ENCODE measurements at regions not wholly inside any gene's neighbourhood (a gene's known extent, or its start where the extent isn't known, plus 50 kb on each side); places are given as distances from the start of the nearest gene placed in this dataset.
A peak's percentile ranks its signal among the peaks of the same experiment; 100 is the strongest.

DNA sequence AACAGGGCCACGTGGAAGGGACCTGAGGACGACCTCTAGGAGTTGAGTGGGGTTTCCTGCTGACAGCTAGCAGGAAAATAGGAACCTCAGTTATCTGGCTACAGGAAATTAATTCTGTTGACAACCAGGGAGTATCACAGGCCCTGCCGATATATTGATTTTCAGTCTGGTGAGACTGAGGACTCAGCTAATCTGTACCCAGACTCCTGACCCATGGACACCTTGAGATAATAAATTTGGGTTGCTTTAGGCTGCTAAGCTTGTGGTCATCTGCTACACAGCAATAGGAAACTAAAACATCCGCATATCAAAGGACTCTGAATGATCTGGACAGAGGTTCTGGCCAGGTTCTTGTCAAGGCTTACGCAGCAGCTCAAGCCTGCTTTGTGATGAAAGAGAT is 80.8 kb upstream of the CNEP1R1 start:
- Histone ChIP-seq H3K27ac (ENCODE audit: low read depth, low read length, poor library complexity, severe bottlenecking) (no peak overlapping the region), H3K4me1 (ENCODE audit: insufficient read depth, low read length, poor library complexity, severe bottlenecking) (no peaks in the 10 kb centered on the region), H3K36me3 (ENCODE audit: insufficient read depth, low read length, poor library complexity, severe bottlenecking) (no peaks in the 10 kb centered on the region), H3K4me3 (ENCODE audit: low read depth, low read length, poor library complexity, severe bottlenecking) (no peak overlapping the region), H3K9me3 (ENCODE audit: low read depth, low read length, poor library complexity, severe bottlenecking) (no peaks in the 10 kb centered on the region), H3K27me3 (replicated peaks; ENCODE audit: insufficient read depth, low read depth, low read length, poor library complexity) (no peaks in the 10 kb centered on the region)
- no TSS peak for BruUV-seq (replicated peaks)
- CTCF ChIA-PET: no interaction called here
- intact Hi-C loops (cut with micrococcal nuclease; ENCODE audit: unreplicated experiment): no loop called here
- no peak for TF ChIP-seq EZH2 (IDR thresholded peaks at IDR 0.05; ENCODE audit: borderline replicate concordance, low read depth, low read length, poor library complexity, severe bottlenecking)
- TF ChIP-seq, protein P1, sequence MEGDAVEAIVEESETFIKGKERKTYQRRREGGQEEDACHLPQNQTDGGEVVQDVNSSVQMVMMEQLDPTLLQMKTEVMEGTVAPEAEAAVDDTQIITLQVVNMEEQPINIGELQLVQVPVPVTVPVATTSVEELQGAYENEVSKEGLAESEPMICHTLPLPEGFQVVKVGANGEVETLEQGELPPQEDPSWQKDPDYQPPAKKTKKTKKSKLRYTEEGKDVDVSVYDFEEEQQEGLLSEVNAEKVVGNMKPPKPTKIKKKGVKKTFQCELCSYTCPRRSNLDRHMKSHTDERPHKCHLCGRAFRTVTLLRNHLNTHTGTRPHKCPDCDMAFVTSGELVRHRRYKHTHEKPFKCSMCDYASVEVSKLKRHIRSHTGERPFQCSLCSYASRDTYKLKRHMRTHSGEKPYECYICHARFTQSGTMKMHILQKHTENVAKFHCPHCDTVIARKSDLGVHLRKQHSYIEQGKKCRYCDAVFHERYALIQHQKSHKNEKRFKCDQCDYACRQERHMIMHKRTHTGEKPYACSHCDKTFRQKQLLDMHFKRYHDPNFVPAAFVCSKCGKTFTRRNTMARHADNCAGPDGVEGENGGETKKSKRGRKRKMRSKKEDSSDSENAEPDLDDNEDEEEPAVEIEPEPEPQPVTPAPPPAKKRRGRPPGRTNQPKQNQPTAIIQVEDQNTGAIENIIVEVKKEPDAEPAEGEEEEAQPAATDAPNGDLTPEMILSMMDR (conservative IDR thresholded peaks at IDR 0.05; ENCODE audit: low read depth, low read length): no peak
- POLR2A ChIA-PET (ENCODE audit: low non-redundant PET): no interaction called here
- DNase-seq (ENCODE audit: low spot score): no peak

- Histone ChIP-seq H3K4me3 (ENCODE audit: low read depth, low read length, poor library complexity, severe bottlenecking) (no peak overlapping the region), H3K27ac (ENCODE audit: low read depth, low read length, poor library complexity, severe bottlenecking) (no peak overlapping the region), H3K9me3 (ENCODE audit: low read depth, low read length, poor library complexity, severe bottlenecking) (no peaks in the 10 kb centered on the region), H3K27me3 (replicated peaks; ENCODE audit: insufficient read depth, low read depth, low read length, poor library complexity) (no peaks in the 10 kb centered on the region), H3K4me1 (ENCODE audit: insufficient read depth, low read length, poor library complexity, severe bottlenecking) (no peaks in the 10 kb centered on the region), H3K36me3 (ENCODE audit: insufficient read depth, low read length, poor library complexity, severe bottlenecking) (no peaks in the 10 kb centered on the region)
- DNase-seq (ENCODE audit: low spot score): no peak
- CTCF ChIA-PET: no interaction called here
- no TSS peak for BruUV-seq (replicated peaks)
- intact Hi-C loops (cut with micrococcal nuclease; ENCODE audit: unreplicated experiment): no loop called here
- TF ChIP-seq, protein P1 (conservative IDR thresholded peaks at IDR 0.05; ENCODE audit: low read depth, low read length): no peak
- TF ChIP-seq EZH2 (IDR thresholded peaks at IDR 0.05; ENCODE audit: borderline replicate concordance, low read depth, low read length, poor library complexity, severe bottlenecking): no peak
- POLR2A ChIA-PET (ENCODE audit: low non-redundant PET): no interaction called here
These were observed 76.9 kb upstream of the CNEP1R1 start for GRCh38 chr16:49947907-49948678.

DNA sequence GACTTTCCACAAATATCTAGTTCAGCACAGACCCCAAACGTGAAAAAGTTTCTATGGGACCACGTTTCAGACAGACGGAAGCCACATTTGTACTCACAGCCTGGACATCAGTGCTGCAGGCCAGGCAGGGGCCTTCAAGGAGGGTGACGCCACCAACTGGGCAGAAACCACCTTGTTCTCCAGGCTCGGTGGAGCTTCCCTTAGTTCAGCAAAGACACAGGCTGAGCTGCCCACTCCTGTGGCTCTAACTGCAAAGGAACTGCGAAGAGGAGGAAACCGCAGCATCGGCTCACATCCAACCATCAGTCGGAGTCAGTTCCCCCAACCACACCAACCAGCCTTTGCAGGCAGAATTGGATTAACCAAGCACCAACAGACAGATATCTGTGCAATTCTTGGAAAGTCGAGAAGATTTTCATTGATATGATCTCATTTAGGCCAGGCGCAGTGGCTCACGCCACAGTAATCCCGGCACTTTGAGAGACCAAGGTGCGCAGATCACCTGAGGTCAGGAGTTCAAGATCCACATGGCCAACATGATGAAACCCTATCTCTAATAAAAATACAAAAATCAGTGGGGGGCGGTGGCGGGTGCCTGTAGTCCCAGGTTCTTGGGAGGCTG is 73.3 kb upstream of the CNEP1R1 start:
- Histone ChIP-seq H3K27me3 (replicated peaks; ENCODE audit: insufficient read depth, low read depth, low read length, poor library complexity) (no peaks in the 10 kb centered on the region), H3K27ac (ENCODE audit: low read depth, low read length, poor library complexity, severe bottlenecking) (no peak overlapping the region), H3K9me3 (ENCODE audit: low read depth, low read length, poor library complexity, severe bottlenecking) (no peaks in the 10 kb centered on the region), H3K36me3 (ENCODE audit: insufficient read depth, low read length, poor library complexity, severe bottlenecking) (no peaks in the 10 kb centered on the region), H3K4me1 (ENCODE audit: insufficient read depth, low read length, poor library complexity, severe bottlenecking) (no peaks in the 10 kb centered on the region), H3K4me3 (ENCODE audit: low read depth, low read length, poor library complexity, severe bottlenecking) (no peak overlapping the region)
- no peak for TF ChIP-seq EZH2 (IDR thresholded peaks at IDR 0.05; ENCODE audit: borderline replicate concordance, low read depth, low read length, poor library complexity, severe bottlenecking)
- TF ChIP-seq, protein P1 (conservative IDR thresholded peaks at IDR 0.05; ENCODE audit: low read depth, low read length): no peak
- intact Hi-C loops (cut with micrococcal nuclease; ENCODE audit: unreplicated experiment): no loop called here
- CTCF ChIA-PET: interaction anchor here (0.6 kb wide), 1 partner anchor 264 kb away, joined by 4 read pairs; no protein-coding TSS in a partner anchor
- POLR2A ChIA-PET (ENCODE audit: low non-redundant PET): no interaction called here
- no peak for DNase-seq (ENCODE audit: low spot score)
- BruUV-seq (replicated peaks): TSS peak; percentile 84
